ENCODE measurements at regions not wholly inside any gene's neighbourhood (a gene's known extent, or its start where the extent isn't known, plus 50 kb on each side); places are given as distances from the start of the nearest gene placed in this dataset.
"Not testable (repeated sequence)": the region's sequence is repeated elsewhere in the genome, so short reads cannot be mapped to it uniquely, and the experiment has no call there.

GRCh38 chr6:92159046-92159445, 1260.3 kb downstream of the EPHA7 start:
- no peak for DNase-seq (ENCODE audit: low spot score)

- DNase-seq (ENCODE audit: low spot score): no peak
Observed at GRCh38 chr6:92150553-92150952, 1268.8 kb downstream of the EPHA7 start.

GRCh38 chr6:92147246-92147645, 1272.1 kb downstream of the EPHA7 start:
- DNase-seq (ENCODE audit: low spot score): no peak

GRCh38 chr6:92139601-92140000, 1279.8 kb downstream of the EPHA7 start:
- DNase-seq (ENCODE audit: low spot score): no peak

GRCh38 chr6:92132957-92133356, 1286.4 kb downstream of the EPHA7 start:
- no peak for DNase-seq (ENCODE audit: low spot score)

GRCh38 chr6:92132457-92132856, 1286.9 kb downstream of the EPHA7 start:
- no peak for DNase-seq (ENCODE audit: low spot score)

GRCh38 chr6:92130944-92131343, 1288.4 kb downstream of the EPHA7 start:
- DNase-seq (ENCODE audit: low spot score): no peak

GRCh38 chr6:92126983-92127382, 1292.4 kb downstream of the EPHA7 start:
- no peak for DNase-seq (ENCODE audit: low spot score)

- no peak for DNase-seq (ENCODE audit: low spot score)
Observed at GRCh38 chr6:92126088-92126487, 1293.3 kb downstream of the EPHA7 start.

GRCh38 chr6:92125681-92126080, 1293.7 kb downstream of the EPHA7 start:
- no peak for DNase-seq (ENCODE audit: low spot score)

- DNase-seq (ENCODE audit: low spot score): no peak
Observed at GRCh38 chr6:92124200-92124651, 1295.1 kb downstream of the EPHA7 start.

GRCh38 chr6:92122746-92123145, 1296.6 kb downstream of the EPHA7 start:
- no peak for DNase-seq (ENCODE audit: low spot score)

GRCh38 chr6:92121228-92121627, 1298.1 kb downstream of the EPHA7 start:
- DNase-seq (ENCODE audit: low spot score): no peak

GRCh38 chr6:92117800-92118199, 1301.6 kb downstream of the EPHA7 start:
- DNase-seq (ENCODE audit: low spot score): no peak

- DNase-seq (ENCODE audit: low spot score): no peak
Observed at GRCh38 chr6:92114797-92115196, 1304.6 kb downstream of the EPHA7 start.

GRCh38 chr6:92114091-92114675, 1305.2 kb downstream of the EPHA7 start:
- DNase-seq (ENCODE audit: low spot score): no peak

- no peak for DNase-seq (ENCODE audit: low spot score)
Observed at GRCh38 chr6:92111386-92111785, 1308.0 kb downstream of the EPHA7 start.

GRCh38 chr6:92110403-92110802, 1309.0 kb downstream of the EPHA7 start:
- no peak for DNase-seq (ENCODE audit: low spot score)

GRCh38 chr6:92109956-92110355, 1309.4 kb downstream of the EPHA7 start:
- DNase-seq (ENCODE audit: low spot score): no peak

- DNase-seq (ENCODE audit: low spot score): no peak
Observed at GRCh38 chr6:92109256-92109655, 1310.1 kb downstream of the EPHA7 start.

- DNase-seq (ENCODE audit: low spot score): no peak
Observed at GRCh38 chr6:92086750-92087149, 1332.6 kb downstream of the EPHA7 start.

- DNase-seq (ENCODE audit: low spot score): not testable (repeated sequence)
Observed at GRCh38 chr6:92083914-92084313, 1335.4 kb downstream of the EPHA7 start.

- DNase-seq (ENCODE audit: low spot score): no peak
Observed at GRCh38 chr6:92072387-92072786, 1347.0 kb downstream of the EPHA7 start.

- no peak for DNase-seq (ENCODE audit: low spot score)
Observed at GRCh38 chr6:92069781-92070180, 1349.6 kb downstream of the EPHA7 start.

GRCh38 chr6:92052513-92052912, 1366.8 kb downstream of the EPHA7 start:
- no peak for DNase-seq (ENCODE audit: low spot score)

All from CD4-positive, alpha-beta T cell treated with Interleukin-6 at 100 ng/mL for 8 hours (primary cell).